GM19239 (cell line): ENCODE measurements at regions not wholly inside any gene's neighbourhood (a gene's known extent, or its start where the extent isn't known, plus 50 kb on each side); places are given as distances from the start of the nearest gene placed in this dataset.

Experiments
- DNase-seq: peaks from one replicate; pipeline ENCODE4 v3.0.0; 2011; ENCODE audit warnings: low spot score; ENCODE audit not compliant: insufficient read length
- FAIRE-seq: peaks from 2 replicates; lab custom pipeline; 2011; peaks lifted over from hg19 to GRCh38; lab: Jason Lieb, UNC

GRCh38 chr2:163794635-163795034 lies 58.8 kb upstream of the FIGN start:
- no peak for FAIRE-seq
- DNase-seq = no peak
